ENCODE measurements at regions not wholly inside any gene's neighbourhood (a gene's known extent, or its start where the extent isn't known, plus 50 kb on each side); places are given as distances from the start of the nearest gene placed in this dataset.

GRCh38 chr1:221104596-221104995 is 225.4 kb downstream of the HLX start:
- Histone ChIP-seq H2AFZ (no peak overlapping the region), H3K4me1 (no peaks in the 10 kb centered on the region)
- TF ChIP-seq CTCF (IDR thresholded peaks at IDR 0.05), result no peak

DNA sequence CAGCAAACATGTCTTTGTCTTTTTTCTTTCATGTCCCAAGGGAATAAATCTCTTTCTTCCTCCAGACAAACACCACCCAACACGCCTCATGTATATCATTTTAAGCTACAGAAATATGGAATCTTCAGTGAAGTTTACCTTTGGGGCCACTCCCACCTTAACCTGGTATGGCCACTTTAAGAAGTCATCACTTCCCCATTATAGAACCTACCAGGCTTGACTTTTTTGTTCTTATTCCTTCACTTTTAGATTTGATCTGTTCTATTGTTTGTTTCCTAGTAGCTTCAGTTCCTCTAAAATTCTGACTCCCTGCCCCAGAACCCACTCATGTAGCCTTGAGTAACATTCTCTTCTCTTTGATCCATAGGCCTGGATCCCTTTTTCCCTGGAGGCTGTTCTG is 226.3 kb downstream of the HLX start:
- Histone ChIP-seq H3K4me3 (ENCODE audit: low read depth, low read length) (no peak overlapping the region), H2AFZ (no peak overlapping the region), H3K27me3 (ENCODE audit: control insufficient read depth, insufficient read depth, low read length) (no peaks in the 10 kb centered on the region), H3K79me2 (no peaks in the 10 kb centered on the region), H3K4me1 (no peaks in the 10 kb centered on the region), H3K4me2 (ENCODE audit: low read length) (no peak overlapping the region), H3K36me3 (ENCODE audit: control insufficient read depth, insufficient read depth, low read length) (no peaks in the 10 kb centered on the region), H3K27ac (no peak overlapping the region), H3K9ac (no peak overlapping the region), H3K9me3 (ENCODE audit: control insufficient read depth, low read length) (no peaks in the 10 kb centered on the region)
- TF ChIP-seq CTCF (IDR thresholded peaks at IDR 0.05), result no peak

More at GRCh38 chr1:221104596-221104995, 225.4 kb downstream of the HLX start:
- Histone ChIP-seq H3K36me3 (ENCODE audit: control insufficient read depth, insufficient read depth, low read length) (no peaks in the 10 kb centered on the region), H3K9ac (no peak overlapping the region), H3K9me3 (ENCODE audit: control insufficient read depth, low read length) (no peaks in the 10 kb centered on the region), H3K4me2 (ENCODE audit: low read length) (no peak overlapping the region), H3K79me2 (no peaks in the 10 kb centered on the region), H3K4me3 (ENCODE audit: low read depth, low read length) (no peak overlapping the region), H3K27ac (no peak overlapping the region), H3K27me3 (ENCODE audit: control insufficient read depth, insufficient read depth, low read length) (no peaks in the 10 kb centered on the region)

DNA sequence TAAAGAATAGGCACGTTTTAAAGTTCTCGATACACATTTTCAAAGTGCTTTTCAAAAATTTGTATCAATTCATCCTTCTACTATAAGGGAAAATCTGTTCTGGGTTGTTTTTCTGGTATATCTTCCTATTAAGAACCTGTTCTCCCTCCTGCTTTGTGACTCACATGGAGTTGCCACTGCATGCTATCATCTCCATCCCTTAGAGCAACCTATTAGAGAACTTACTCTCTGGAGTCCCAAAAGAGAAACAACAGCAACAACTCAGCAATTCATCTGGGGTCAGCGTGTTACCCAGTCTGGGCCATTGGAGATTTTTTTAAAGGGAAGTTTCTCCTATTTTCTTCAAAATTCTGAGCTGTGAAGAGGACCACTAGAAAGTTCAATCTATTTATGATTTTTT is 227.4 kb downstream of the HLX start:
- no peak overlapping the region for H3K27ac ChIP-seq
- no peaks in the 10 kb centered on the region for H3K27me3 ChIP-seq (ENCODE audit: control insufficient read depth, insufficient read depth, low read length)

GRCh38 chr1:221109930-221110329 is 230.7 kb downstream of the HLX start:
- Histone ChIP-seq H3K9ac (no peak overlapping the region), H3K27me3 (ENCODE audit: control insufficient read depth, insufficient read depth, low read length) (no peaks in the 10 kb centered on the region), H3K79me2 (no peaks in the 10 kb centered on the region), H3K27ac (no peak overlapping the region), H3K4me3 (ENCODE audit: low read depth, low read length) (no peak overlapping the region), H3K4me1 (no peaks in the 10 kb centered on the region), H3K36me3 (ENCODE audit: control insufficient read depth, insufficient read depth, low read length) (no peaks in the 10 kb centered on the region), H2AFZ (no peak overlapping the region), H3K9me3 (ENCODE audit: control insufficient read depth, low read length) (no peaks in the 10 kb centered on the region), H3K4me2 (ENCODE audit: low read length) (no peak overlapping the region)
- no peak for TF ChIP-seq CTCF (IDR thresholded peaks at IDR 0.05)

More for the DNA sequence above, 227.4 kb downstream of the HLX start:
- TF ChIP-seq CTCF (IDR thresholded peaks at IDR 0.05), result no peak
- H3K4me1 ChIP-seq, result no peaks in the 10 kb centered on the region
- H3K4me3 ChIP-seq (ENCODE audit: low read depth, low read length), result no peak overlapping the region
- no peaks in the 10 kb centered on the region for H3K9me3 ChIP-seq (ENCODE audit: control insufficient read depth, low read length)
- H3K79me2 ChIP-seq, result no peaks in the 10 kb centered on the region
- no peak overlapping the region for H2AFZ ChIP-seq
- no peak overlapping the region for H3K9ac ChIP-seq
- H3K4me2 ChIP-seq (ENCODE audit: low read length), result no peak overlapping the region
- H3K36me3 ChIP-seq (ENCODE audit: control insufficient read depth, insufficient read depth, low read length), result no peaks in the 10 kb centered on the region

DNA sequence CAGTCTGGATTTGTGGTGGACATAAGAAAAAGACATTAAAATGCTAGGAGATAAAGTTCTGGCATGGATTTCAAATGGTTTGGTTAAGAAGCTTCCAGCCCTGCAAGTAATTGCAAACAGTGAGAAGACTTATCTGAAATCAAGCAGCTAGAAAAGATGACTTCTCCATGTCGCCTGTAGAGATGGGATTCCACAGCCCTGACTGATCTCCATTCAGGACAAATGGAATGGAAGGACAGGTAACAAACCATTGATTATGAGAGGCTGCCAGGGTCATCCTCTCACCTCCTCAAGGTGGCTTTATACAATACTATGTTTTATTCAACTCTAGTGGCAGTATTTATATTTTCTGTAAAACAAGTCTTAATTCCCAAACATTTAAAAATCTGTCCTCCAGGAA is 237.9 kb downstream of the HLX start:
- Histone ChIP-seq H3K79me2 (no peaks in the 10 kb centered on the region), H3K36me3 (ENCODE audit: control insufficient read depth, insufficient read depth, low read length) (no peaks in the 10 kb centered on the region), H3K9ac (no peak overlapping the region), H3K9me3 (ENCODE audit: control insufficient read depth, low read length) (no peaks in the 10 kb centered on the region), H3K27ac (no peak overlapping the region), H3K4me1 (no peaks in the 10 kb centered on the region), H2AFZ (no peak overlapping the region), H3K4me3 (ENCODE audit: low read depth, low read length) (no peak overlapping the region), H3K27me3 (ENCODE audit: control insufficient read depth, insufficient read depth, low read length) (no peaks in the 10 kb centered on the region), H3K4me2 (ENCODE audit: low read length) (no peak overlapping the region)
- no peak for TF ChIP-seq CTCF (IDR thresholded peaks at IDR 0.05)
